ENCODE measurements at regions not wholly inside any gene's neighbourhood (a gene's known extent, or its start where the extent isn't known, plus 50 kb on each side); places are given as distances from the start of the nearest gene placed in this dataset.

- TF ChIP-seq ZBTB7A (IDR thresholded peaks at IDR 0.05; ENCODE audit: low read depth): no peak
- no peak for TF ChIP-seq YY1 (IDR thresholded peaks at IDR 0.05; ENCODE audit: low read depth)
- no peak for TF ChIP-seq FOXM1 (IDR thresholded peaks at IDR 0.05; ENCODE audit: borderline replicate concordance, low read depth)
- no peak for TF ChIP-seq EP300 (IDR thresholded peaks at IDR 0.05; ENCODE audit: borderline replicate concordance)
- no peak for TF ChIP-seq REST (IDR thresholded peaks at IDR 0.05; ENCODE audit: low read depth)
- no peak for TF ChIP-seq TAF1 (IDR thresholded peaks at IDR 0.05; ENCODE audit: low read depth)
- no peak for TF ChIP-seq CREB1 (IDR thresholded peaks at IDR 0.05; ENCODE audit: low read depth)
- no peak for TF ChIP-seq MAX (IDR thresholded peaks at IDR 0.05)
- no peak for TF ChIP-seq CEBPB (IDR thresholded peaks at IDR 0.05)
- no peak for TF ChIP-seq EGR1 (IDR thresholded peaks at IDR 0.05)
- no peak for TF ChIP-seq TCF12 (IDR thresholded peaks at IDR 0.05; ENCODE audit: low read depth)
- no peak for TF ChIP-seq USF1 (IDR thresholded peaks at IDR 0.05)
Measured at GRCh38 chr12:28874758-28875157, 274.3 kb upstream of the FAR2 start.

Measured in Ishikawa (cell line).